HG03378 (cell line): ENCODE measurements at regions not wholly inside any gene's neighbourhood (a gene's known extent, or its start where the extent isn't known, plus 50 kb on each side); places are given as distances from the start of the nearest gene placed in this dataset.
"Not testable (repeated sequence)": the region's sequence is repeated elsewhere in the genome, so short reads cannot be mapped to it uniquely, and the experiment has no call there.

Experiments used
- ATAC-seq: cut with Tn5 transposase; IDR thresholded peaks from one replicate; pipeline ENCODE4 v1.9.1; 2021; ENCODE audit warnings: mild to moderate bottlenecking, moderate library complexity; ENCODE audit not compliant: unreplicated experiment

DNA sequence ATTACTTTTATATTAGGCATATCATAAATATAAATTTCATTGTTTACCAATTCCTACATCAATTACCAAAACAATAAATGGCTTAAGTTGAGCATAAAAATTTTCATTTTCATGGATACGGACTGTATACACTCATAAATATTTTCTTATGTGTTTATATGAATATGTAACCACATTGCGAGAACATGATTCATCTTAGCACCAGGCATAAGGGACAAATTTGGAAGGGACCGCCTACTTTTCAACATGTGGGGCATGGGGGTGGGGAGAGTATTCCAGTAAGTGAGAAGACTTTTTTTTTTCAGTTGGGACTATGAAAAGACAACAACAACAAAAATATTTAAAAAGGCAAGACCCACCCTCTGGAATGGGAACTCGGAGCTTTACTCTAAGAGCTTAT is 296.1 kb downstream of the RAB38 start:
- ATAC-seq: no peak

- ATAC-seq: no peak
Measured at GRCh38 chr11:87878373-87878825, 296.8 kb downstream of the RAB38 start.

DNA sequence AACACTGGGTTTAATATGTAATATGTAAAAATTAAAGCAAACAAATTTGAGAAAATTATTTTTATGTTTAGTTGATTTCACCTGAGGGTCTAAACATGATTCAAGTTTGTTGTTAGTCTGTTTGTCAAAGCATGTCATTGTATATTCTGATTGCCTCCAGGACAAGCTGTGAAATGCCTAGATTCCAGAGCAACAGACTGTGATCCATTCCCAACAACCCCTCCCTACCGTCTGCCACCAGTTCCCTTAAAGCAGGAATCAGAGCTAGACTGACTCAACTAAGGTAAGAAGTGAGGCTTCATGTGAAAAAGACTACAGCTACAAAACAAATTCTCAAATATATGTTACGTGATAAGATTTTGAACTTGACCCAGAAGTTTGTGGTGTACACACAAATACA is 304.2 kb downstream of the RAB38 start:
- no peak for ATAC-seq

- no peak for ATAC-seq
Measured at GRCh38 chr11:87870086-87870485, 305.2 kb downstream of the RAB38 start.

- no peak for ATAC-seq
Measured at GRCh38 chr11:87866951-87867350, 308.3 kb downstream of the RAB38 start.

DNA sequence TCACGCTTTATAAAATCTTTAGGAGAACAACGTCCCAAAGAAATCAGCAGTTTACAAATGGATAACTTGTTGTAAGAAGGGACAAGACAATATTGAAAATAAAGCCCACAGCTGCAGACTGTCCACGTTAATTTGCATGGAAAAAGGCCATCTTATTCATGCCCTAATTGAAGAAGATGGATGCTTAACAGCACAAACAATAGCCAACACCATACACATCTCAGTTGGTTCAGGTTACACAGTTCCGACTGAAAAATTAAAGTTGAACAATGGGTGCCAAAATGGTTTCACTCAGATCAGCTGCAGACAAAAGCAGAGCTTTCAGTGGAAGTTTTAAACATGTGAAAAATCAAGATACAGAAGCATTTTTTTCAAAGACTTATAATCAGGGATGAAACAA is 314.2 kb downstream of the RAB38 start:
- no peak for ATAC-seq

- no peak for ATAC-seq
Measured at GRCh38 chr11:87859636-87860035, 315.6 kb downstream of the RAB38 start.

- no peak for ATAC-seq
Measured at GRCh38 chr11:87851827-87852226, 323.4 kb downstream of the RAB38 start.

DNA sequence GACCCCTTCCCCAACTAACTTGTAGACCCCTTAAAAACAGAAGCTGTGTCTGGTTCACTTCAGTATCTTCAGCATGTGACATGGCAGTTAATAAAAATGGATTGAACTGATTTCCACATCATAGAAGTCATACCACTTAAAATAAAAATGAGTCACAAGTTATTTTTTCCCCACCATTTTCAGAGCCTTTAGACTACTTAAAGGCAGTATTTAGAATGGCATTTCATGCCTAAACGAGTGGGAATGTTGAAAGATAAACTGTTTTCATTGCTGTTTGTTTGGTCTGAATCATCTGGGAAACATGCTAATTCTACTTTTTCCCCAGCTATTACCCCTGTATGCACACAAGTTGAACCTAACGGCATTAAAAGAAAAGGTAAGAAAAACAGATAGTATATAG is 324.0 kb downstream of the RAB38 start:
- no peak for ATAC-seq

GRCh38 chr11:87849216-87849615 is 326.0 kb downstream of the RAB38 start:
- ATAC-seq: no peak

DNA sequence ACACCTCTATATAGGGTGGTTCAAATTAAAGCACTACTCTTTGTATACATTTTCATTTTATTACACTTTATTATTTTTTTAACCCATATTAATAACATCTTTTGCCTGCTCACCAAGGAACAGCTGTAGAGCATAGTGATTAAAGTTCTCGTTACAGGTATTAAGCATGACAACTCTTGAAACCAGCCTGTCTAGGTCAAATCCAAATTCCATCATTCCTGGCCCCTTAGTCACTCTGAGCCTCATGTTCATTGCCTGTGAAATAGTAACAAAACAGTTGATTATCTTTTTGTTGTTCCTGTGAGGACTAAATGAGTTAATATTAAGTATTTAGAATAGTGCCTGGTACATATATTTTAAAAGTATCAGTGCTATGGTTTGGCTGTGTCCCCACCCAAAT is 334.5 kb downstream of the RAB38 start:
- no peak for ATAC-seq

DNA sequence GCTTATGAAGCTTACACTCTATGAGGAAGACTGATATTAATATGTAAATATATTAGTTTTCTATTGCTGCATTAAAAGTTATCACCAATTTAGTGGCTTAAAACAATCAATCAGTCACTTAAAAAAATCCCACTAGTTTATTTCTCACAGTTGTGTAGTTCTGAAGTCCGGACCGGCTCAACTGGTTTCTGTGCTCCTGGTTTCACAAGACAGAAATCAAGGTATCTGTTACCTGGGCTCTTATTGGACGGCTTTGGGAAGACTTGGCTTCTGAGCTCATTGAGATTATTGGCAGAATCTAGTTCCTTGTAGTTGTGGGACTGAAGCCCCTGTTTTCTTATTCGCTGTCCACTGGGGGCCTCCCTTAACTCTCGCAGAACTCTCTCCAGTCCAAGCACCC is 343.0 kb downstream of the RAB38 start:
- no peak for ATAC-seq

DNA sequence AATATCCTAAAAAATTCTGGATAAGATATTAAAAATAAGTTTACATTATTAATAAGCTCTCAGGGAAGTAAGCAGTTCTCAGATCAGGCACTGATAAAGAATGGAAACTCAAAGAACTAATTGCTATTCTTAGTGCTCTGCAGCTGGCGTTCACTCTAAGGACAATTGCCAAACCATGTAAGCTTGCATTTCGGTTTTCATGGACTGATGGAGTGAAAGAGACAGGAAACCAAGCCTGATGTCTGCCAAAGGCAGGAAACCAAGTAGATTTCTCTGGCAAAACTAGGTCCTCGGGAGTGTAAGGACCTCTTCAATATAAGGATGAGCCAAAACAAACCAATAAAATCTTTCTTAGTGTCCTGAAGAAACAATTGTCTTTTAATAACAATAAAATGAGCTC is 355.2 kb downstream of the RAB38 start:
- no peak for ATAC-seq

GRCh38 chr11:87819151-87819550 is 356.1 kb downstream of the RAB38 start:
- ATAC-seq: no peak

DNA sequence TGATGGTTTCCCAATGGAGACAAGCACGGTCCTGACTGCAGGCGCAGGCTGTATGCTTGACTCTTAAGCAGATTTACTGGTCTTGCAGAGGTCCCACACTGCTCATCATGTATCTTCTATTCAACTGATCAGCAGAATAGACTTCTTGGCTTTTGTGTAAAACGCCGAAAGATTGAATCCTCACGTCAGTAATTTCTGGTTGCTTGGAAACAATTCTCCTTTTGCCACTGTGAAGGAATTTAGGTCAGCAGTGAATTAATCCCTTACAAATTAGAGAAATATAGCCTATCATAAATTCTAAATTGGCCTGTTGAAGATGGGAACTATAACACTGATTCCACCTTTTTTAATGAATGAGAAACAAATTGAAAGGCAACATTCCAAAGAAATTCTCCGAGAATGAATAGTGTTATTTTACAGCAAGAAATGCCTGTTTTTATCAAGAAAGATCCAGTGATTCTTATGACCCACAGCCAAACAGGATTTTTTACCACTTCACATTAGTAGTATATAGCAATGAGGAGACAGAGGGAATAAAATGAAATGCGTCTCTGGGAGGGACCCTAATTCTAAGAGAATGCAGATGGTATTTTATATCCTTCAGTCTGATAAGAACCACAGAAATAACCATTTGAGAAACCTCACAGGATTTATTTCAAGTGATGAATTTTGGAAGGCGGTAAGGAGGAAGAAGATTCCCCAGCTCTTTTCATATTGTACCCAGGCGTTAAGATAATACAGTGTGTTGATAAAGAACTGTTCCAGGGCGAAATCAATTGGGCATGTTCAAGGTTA is 362.5 kb downstream of the RAB38 start:
- no peak for ATAC-seq

- ATAC-seq: no peak
Measured at GRCh38 chr11:87810486-87810885, 364.8 kb downstream of the RAB38 start.

DNA sequence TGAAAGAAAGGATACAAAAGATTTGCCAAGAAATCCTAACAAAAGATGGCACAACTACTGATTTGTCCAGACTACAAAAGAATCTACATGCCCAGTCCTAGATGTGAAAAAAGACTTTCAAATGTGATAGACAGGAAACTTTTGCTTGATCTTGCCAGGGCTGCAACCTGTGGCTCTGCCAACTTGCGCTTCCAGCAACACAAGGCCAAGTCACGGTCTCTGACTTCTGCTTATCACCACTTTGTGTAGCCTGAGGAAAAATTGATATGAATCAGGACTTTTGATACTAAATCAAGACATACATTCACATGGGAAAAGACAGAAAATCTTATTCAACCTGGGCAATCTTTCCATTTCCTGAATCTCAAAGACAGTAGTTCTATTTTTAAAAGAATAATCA is 366.0 kb downstream of the RAB38 start:
- no peak for ATAC-seq

DNA sequence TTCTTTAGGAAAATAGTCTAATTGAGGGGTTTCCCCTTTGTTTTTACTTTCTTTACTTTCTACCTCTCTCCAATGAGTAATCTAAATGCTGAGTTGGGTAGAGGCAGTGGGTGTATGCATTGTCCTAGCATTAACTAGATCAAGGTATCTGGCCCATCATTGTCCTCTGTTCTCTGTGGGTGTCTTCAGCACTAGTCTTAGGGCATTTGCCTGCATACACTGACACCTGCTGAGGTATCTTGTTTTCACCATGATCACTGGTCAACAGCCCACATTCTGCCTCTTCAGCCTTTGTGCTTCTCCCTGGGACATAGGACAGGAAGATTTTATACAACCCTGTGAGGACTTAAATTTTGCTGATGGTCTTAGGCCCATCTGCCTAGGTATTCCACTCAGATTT is 371.1 kb downstream of the RAB38 start:
- no peak for ATAC-seq

GRCh38 chr11:87803748-87804147 is 371.5 kb downstream of the RAB38 start:
- no peak for ATAC-seq

- not testable (repeated sequence) for ATAC-seq
Measured at GRCh38 chr11:87784862-87785261, 390.4 kb downstream of the RAB38 start.

DNA sequence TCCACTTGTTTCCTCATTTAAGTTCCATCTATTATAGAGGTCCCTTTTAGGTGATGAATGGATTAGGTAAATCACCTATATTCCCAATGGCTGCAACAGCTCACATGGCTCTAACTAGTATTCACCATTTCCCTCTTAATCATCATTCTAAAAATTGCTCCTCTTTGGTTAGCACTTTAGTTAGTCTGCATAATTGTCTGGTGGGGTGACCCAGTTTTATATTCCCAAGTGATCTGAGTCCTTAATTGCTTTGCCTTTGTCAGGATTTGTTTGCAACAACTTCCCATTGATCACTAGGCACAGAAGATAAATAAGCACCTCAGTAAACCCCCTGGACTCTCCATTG is 395.2 kb downstream of the RAB38 start:
- no peak for ATAC-seq

GRCh38 chr11:87779276-87780067 is 395.8 kb downstream of the RAB38 start:
- no peak for ATAC-seq
